Activated naive CD4-positive, alpha-beta T cell treated with anti-CD3 and anti-CD28 coated beads, Interleukin-2, amount 50 U/mL, for 16 hours (primary cell): ENCODE measurements at regions not wholly inside any gene's neighbourhood (a gene's known extent, or its start where the extent isn't known, plus 50 kb on each side); places are given as distances from the start of the nearest gene placed in this dataset.
"Not testable (repeated sequence)": the region's sequence is repeated elsewhere in the genome, so short reads cannot be mapped to it uniquely, and the experiment has no call there.

Source experiments
- DNase-seq: peaks from one replicate; pipeline ENCODE4 v3.0.0-alpha.2; 2020

DNA sequence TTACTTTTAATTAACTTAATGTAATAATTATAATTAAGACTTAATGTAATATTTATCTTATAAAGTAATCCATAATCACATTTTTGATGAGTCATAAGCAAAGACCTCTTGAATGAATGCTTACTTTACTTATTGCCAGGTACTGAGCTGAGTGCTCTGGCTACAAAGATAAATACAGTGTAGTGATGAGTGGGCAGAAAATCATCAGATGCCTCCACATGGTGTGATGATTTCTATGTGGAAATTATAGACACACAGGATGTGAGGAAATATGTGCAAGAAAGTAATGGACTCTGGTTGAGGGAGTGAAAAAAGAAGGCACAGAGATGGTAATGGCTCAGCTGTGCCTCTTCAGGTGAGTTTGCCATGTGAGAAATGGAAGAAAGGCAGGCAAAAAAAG lies 422.6 kb upstream of the CD180 start:
- no peak for DNase-seq

DNA sequence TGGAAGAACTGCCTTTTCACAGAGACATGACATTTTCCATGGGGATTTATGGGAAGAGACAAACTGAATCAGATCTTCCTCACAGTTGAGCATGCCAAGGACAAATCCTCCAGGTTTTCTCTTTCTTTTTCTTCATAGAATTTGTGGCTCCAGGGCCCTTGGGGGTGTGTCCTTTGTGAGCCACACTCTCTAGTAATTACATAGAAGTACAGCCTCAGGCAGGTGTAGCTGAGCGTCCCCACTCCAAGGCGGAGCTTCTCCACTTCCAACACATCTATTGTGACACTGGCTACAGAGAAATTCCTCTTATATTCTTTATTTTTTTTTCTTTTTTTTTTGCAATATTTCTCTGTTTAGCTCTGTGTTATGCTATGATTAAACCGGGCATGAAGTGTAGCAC lies 420.5 kb upstream of the CD180 start:
- DNase-seq: no peak

DNA sequence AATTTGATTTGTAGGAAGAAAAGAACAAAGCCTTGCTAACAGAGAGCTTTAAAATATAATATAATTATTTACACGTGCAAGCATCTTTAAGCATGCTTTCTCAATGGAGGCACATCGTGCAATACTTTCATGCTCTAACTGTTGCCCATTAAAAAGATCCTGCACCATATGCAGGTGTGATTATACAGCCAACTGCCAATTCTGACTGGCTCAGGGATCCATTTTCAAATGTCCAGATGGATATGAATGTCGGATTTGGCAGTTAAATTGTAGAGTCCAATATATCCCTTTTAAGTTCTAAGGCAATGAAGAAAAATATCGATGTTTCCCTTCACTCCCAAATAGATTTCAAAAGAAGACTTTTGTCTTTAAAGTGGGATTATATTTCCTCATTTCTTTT lies 416.4 kb upstream of the CD180 start:
- no peak for DNase-seq

DNA sequence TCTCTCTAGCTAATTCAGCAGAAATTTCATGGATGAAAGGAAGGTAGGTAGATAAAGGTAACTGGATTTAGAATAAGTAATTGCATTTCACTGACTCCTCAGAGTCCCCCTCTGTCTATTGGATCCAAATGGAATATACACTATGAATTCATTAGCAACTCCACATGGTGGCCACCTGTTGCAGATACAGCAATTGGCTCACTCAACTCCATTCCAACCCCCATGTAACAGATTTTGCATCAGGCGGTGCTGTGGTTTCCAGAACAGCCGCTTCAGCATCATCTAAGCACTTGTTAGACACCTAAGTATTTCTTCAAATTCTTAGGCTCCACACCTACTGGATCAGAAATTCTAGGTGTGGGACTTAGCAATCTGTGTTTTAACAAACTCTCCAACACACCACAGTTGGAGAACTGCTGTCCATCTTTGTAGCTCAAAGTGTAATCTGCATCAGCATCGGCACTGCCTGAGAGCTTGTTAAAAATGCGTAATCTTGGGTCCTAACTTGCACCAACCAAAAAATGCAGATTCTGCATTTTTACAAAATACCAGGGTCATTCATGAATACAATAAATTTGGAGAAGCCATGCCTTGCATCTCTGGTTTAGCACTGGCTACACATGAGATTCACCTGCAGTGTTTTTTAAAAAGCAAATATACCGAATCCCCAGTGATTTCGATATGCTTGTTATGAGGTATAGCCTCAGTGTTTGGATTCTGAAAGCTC lies 413.8 kb upstream of the CD180 start:
- no peak for DNase-seq

DNA sequence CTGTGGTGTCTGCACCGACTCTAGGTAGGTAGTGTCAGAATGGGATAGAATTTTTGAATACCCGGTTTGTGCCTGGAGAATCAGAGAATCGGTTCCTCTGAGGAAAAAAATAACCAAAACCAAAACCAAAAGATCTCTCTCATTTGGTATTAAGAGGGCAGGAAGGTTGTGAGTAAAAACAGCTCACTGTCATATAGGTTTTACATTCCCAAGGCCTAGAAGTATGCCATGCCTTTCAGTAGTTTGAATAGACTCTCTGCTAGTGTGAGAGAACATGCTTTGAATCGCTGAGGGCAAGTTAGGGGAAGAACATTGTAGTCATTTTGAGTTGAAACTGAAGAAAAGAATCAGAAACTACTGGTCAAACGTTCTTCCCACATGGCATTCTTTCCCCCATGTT lies 411.4 kb upstream of the CD180 start:
- no peak for DNase-seq

DNA sequence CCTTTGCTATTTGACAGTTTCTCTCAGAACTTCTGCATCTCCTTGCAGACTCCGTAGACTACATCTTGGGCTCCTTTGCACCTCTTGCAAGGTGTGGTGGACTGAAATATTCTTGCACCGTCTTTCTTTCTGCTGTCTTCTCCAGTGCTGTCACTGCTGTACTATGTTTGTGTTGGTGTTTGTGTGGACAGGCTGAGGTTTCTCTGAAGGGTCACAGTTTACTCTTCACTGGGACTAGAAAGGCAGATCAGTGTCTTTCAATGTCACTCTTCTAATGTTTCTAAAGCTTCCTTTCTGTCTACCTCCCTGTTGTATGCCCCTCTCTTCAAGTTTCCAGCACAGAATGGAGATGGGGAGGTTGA lies 410.0 kb upstream of the CD180 start:
- no peak for DNase-seq

DNA sequence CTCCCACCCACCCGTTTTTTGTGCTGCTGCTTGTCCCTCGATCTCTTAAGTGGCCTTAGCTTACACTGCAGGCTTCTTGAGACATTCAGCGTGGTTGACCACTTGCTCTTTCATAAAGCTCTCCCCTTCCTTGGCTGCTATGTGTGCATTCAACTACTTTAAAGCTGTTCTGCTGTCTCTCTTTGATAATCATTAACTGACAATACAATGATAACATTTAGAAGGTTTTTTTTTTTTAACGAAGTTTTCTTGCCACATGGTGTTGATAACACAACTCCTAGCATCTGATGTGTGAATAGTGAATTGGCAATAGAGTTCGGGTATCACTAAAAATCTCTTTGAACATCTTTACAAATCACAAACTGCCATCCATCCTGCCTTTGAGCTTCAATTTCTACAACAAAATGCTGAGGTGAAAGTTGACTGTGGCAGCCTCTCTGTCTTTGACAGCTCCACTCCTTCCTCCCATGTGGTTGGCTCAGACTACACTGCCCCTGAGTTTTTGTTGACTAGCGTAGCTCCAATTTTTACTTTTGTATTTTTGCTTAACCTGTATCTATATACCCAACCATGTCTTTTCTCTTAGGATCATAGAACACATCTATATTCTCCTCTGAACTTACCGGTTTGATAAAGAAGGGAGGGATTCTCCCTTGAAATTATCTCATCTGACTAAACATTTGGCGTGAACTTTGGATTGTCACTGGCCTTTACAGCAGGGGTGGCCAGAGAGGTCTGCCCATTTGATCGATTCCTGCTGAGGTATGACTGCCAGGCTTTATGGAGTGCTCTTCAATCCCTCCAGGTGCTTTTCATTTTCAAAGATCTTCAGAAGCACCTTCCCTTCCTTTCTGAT lies 409.4 kb upstream of the CD180 start:
- no peak for DNase-seq

DNA sequence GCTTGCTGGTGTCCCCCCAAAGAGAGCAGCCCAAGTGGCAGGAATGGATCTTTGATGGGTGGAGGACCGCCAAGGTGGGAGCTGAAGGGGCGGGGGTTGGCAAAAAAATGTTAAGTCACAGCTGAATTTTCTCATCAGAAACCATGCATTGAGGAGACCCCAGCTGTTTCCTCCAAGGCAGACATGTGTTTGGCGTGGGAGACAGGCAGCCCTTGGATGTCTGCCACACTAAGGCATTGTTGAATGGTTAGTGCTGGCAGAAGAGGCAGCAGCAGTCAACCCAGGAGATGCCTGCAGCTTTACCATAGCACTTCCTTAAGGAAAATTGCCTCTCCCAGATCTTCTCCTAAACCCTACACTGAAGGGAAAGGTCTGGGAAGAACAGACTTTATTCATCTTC lies 394.9 kb upstream of the CD180 start:
- DNase-seq: no peak

DNA sequence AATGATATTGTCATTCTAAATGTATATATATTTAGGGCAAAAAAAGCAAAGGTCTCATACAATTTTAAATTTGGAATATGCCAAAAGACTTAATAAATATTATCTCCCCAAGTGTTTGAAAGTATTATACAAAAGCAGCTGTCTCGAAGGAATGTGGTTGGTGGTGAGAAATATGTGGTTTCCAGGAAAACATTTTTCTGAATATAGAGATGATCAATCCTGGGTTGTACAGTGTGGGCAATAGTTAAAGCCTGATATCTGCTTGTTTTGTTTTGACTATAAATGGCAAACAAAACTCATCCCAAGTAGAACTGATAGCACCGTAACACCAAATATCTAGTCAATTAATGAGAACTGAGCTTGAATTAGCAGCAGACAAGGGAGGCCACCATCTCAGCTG lies 391.8 kb upstream of the CD180 start:
- DNase-seq: no peak

DNA sequence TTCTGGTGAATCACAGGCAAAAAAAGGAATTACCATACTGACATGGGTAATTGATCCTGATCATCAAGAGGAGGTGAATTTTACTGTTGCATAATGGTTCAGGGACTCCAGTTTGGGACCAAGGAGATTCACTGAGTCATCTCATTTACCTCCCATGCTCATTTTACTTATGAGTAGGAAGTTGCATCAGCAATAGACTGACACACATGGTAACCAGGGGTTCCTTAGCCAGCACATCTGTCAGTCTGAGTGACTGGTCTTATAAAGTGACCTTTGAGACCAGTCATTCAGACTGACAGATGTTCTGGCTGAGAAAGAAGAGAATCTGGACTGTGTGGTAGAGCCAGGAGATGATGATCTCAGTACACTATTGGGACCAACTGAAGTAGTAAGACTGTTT lies 384.6 kb upstream of the CD180 start:
- DNase-seq: no peak

DNA sequence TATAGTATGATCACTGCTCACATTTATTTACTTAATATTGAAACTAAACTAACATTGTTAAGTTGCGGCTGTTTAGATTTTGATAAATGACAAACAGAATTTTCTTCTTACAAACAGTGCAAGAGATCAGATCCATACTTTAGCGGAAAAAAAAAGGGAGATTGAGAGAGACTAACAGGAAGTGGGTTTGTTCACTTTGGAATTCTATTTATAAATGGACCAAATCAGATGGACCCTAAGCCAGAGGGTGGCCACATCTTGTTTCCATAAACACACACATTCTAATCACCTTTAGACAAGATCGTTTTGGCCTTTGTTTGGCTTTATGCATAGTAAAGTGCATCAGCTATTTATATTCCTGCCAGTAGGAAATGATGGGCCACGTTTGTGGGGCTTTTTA lies 381.4 kb upstream of the CD180 start:
- DNase-seq: no peak

DNA sequence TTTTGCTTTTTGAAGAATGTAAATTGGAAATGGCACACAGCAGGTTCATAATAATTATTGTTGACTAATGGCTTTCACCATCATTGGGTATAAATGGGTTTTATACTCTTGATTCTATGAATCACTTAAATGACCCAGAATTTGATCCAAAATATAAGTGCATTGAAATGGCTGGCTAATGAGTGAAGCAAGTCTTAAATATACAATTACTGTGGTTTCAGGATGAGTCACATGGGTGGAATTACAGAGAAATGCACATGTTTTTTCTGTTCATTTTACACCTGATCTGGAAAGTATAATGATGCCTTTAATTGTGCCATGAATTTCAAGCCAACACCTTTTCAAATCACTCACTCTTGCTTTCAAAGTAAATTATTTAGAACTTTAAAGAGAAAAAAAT lies 380.8 kb upstream of the CD180 start:
- DNase-seq: no peak

DNA sequence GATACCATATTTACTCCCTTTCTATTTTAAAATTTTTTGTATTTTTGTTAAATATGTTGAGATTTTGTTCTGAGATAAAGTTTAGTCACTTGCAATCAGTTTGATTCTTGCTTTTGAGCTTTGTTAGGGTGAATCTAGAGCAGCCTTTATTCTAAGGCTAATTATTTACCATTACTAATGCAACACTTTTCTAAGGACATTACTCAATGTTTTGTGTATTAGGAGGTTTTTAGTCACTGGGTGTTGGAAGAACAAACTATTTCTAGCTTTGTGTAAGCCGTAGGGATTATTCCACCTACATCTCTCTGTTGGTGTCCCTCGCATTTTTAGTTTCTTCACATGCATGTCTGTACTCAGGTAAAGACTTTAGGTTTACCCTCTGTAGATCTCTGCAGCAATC lies 379.5 kb upstream of the CD180 start:
- DNase-seq: no peak

DNA sequence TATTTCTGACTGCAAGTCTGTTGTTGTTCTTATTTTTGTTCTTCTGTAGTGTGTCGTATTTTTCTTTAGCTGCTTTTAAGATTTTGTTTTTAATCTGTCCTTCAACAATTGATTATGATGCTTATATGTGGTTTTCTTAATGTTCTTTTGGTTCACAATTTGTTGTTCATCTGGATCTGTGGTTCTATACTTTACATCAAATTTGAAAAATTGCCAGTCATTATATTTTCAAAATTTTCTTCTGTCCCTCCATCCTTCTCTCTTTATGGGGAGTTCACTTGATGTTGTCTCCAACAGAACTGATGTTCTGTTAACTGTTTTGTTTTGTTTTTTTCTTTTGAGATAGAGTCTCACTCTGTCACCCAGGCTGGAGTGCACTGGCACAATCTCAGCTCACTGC lies 378.5 kb upstream of the CD180 start:
- DNase-seq: no peak

DNA sequence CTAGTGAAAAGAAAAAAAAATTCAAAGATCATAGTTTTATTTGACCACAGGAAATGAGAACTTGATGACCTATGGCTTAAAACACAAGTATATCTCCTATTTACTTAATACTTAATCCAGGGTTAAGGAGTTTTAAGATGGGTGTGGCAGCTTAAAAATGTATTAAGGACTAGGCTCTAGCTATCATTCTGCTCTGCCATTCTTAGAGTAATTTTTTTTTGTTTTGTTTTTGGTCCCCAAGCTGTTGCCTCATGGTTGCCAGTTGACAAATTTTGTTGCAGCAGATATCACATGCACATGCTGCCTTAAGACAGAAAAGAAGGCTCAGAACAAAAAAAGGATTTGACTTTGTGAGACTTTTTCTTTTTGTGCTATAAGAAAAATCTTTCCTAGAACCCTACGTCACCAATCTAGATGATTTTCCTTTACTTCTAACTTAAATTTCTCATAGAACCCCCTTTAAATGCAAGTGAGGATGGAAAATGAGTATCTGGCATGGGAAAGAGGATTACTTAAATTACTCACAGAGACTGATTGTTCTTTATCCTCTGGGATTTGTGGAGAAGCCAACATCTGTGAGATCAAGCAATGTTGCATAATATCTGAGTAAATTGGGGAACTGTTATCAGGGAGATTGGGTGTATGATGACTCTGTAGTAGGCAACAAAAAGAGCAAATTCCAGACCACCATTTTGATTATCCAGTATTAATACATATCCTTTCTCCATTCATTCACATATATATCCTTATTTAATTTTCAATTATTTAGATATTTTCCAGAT lies 364.7 kb upstream of the CD180 start:
- DNase-seq: no peak

DNA sequence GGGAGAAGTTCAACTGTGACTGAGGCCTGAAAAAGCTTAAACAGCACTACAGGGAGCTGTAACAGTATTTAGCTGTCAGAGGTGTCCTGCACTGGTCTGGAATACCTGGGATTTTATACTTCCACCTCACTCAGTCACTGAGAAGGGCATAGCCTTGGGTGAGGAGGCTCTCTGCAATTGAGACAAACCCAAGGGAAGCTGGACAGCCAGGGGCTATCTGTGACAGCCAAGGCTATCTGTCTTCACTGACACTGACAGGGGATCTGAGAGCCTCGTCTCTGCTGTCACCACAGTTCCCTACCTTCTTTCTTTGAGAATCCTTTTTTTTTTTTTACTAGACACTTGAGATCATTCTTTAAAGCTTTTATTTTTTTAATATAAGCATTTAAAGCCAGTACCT lies 356.2 kb upstream of the CD180 start:
- no peak for DNase-seq

DNA sequence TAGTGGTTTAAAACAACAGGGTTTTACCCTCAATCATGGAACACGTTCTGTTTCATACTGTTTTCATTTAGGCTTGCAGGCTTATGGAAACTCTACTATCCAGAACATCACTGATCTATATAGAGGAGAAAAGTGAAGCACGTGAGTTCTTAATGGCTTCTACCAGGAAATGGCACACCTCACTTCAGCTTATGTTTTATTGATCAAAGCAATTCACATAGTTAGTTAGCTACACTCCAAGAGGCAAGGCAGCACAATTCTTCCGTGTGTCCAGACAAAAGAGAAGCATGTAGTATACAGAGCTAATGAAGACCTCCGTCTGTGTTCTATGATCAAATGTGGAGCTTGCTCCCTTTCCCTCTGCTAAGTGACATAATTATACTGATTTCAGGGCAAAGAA lies 353.3 kb upstream of the CD180 start:
- no peak for DNase-seq

DNA sequence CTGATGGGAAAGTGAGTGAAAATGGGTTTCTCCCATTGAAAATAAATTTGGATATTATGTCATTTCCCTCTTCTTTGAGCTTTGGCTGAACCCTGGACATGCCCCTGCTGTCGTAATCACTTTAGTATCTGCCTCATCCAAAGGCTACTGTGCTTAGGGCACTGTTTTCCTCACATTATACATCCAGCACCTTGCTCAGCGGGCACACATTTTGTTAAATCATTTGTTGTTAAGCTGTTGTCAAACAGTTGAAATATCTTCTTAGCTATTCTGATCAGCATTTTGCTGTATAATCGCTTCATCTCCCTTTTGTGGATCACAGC lies 352.7 kb upstream of the CD180 start:
- DNase-seq: no peak

DNA sequence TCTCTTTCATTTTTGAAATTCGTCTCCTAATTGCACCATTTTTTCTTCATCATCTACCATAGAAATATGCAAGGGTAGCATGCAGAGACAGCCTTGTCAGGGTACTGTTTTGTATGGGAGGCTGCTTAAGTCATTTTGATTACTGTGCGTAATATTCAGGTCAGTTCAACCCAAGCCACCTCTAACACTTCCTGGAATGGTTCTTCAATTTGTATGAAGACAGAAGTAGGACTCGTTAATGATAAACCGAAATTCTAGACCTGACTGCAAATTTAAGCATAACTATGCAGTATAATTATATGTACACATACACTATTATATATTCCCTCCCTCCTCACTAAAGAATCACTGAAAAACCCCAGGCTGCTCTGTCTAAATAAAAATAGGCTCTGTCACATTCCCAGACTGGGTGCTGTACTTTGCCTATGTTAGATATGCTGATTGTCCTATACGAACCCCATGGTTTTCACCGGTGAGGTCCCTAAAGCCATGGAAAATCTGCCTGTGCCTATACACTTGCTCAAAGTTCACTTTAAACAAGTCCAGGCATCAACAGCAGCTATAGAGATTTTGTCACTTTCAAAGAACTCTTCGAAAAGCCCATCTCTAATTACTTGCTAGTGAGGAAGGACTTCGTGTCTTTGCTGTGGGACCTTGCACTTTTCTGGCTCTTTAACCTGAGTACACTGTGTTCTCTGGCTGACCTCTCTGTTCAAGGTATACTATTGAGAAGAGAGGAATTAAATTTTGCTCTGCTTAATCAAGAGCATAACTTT lies 352.1 kb upstream of the CD180 start:
- DNase-seq: no peak

DNA sequence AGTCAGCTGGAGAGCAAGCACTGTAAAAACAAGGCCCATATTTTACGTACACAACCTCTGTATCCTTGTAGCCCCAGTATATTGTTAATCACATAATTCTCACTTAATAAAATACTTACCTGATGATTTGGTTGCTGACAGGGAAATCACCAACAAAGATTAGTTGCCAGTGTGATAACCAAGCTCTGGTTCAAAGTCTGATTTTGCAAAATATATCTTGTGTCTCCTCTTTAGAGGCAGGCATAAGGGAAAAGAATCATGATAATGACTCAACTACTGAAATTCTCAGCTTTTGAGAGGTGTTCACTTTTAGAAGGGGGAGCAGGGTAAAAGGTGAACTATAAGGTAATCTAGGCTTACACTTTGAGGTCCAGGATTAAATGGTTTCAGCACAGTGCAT lies 351.1 kb upstream of the CD180 start:
- DNase-seq: no peak

DNA sequence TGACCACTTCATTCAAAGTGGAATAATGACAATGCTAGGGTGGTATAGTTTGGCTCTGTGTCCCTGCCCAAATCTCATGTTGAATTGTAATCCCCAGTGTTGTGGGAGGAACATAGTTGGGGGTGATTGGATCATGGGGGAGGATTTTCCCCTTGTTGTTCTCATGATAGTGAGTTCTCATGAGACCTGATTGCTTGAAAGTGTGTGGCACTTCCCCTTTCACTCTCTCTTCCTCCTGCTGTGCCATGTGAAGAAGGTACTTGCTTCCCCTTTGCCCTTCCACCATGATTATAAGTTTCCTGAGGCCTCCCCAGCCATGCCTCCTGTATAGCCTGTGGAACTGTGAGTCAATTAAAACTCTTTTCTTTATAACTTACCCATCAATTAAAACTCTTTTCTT lies 348.3 kb upstream of the CD180 start:
- DNase-seq: not testable (repeated sequence)

DNA sequence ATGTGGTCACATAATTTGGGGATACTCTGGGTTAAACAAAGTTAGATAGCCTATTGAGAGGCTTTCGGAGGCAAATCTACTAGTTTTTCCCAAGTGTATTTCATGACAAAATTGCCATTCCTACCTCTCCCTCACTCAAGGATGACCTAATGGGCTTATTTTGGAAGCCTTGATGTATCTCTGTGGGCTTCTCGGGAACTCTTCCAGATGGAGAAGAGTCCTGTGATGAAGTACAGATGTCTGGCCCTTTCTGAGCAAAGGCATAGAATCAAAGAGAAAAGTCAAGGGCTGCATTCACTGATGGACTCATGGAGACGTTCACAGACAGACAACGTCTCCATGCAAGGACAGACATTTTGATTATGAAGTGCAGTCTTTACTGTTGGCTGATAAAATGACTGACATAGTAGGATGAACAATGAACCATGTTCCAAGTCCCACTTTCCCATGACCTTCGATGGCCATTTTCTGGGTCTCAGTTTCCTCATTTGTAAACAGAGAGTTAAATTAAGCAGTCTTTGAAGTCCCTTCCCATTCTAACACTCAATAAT lies 347.2 kb upstream of the CD180 start:
- no peak for DNase-seq

DNA sequence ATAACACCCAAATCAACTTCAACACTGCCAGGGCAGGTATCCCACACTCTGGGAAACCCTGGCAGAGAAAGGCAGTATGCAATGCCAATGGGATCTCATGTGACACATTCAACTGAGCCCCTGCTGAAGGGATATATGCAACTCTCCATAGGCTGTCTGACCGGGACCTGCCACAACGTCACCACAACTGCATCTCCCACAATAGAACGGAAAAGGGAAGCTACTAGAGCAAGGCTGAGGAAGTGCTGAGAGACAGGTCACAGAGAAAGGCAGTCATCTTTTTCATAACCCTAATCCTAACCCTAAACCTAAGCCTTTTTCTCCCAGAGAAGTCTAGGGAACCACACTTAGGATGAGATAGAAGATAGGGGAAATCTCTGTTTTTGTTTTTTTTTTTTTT lies 345.9 kb upstream of the CD180 start:
- DNase-seq: no peak
